DMS153 (cell line): ENCODE measurements at regions not wholly inside any gene's neighbourhood (a gene's known extent, or its start where the extent isn't known, plus 50 kb on each side); places are given as distances from the start of the nearest gene placed in this dataset.
A peak's percentile ranks its signal among the peaks of the same experiment; 100 is the strongest.

Experiments used
- DNase-seq: peaks from one replicate; lab custom pipeline; 2025; lab: John Stamatoyannopoulos, UW

DNA sequence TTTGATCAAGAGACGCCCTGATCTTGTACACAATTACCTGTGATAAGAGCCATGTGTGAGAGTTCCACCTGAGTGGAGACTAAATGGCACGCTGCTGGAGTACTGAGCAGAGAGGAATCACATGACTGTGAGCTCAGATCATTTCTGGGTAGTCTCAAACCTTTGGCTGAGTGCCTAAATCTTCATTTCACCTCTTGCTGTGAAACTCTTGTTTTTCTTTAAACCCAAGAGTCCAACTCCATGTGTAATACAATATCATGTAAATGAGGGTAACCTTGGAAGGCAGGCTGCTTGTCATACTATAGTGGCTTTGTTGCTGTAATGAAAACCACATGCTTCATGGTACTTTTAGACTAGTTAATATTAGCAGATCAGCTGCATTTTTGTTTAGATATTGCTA lies 156.9 kb downstream of the CAND1 start:
- DNase-seq, result peak; percentile 78

- no peak for DNase-seq
These were observed 158.2 kb downstream of the CAND1 start for GRCh38 chr12:67427336-67427735.

- DNase-seq, result no peak
These were observed 159.3 kb downstream of the CAND1 start for GRCh38 chr12:67428431-67428830.

GRCh38 chr12:67430708-67431335 lies 161.7 kb downstream of the CAND1 start:
- no peak for DNase-seq

DNA sequence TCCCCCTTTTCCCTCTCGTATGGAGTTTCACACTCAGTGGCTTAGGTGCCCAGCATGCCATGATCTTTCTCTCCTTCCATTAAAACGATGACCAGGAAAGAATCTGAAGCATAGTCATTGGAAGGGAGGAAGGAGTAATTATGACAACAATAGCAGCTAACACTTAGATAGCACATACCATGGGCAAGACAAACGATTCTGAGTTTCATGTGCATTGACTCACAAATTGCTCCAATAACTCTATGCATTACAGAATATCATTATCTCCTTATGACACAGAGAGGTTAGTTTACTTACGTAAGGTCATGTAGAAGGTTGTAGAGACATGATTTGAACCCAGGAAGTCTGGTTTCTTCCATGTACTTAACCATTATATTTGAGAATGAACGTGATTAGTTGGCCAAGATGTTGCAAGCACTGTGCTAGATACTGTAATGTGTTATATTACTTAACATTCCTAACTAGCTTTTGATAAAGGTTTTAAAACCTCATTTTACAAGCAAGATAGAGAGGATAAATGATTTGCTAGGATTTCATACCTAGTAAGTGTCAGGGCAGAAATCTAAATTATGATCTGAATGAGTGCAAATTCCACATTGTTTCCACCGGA lies 162.4 kb downstream of the CAND1 start:
- DNase-seq, result no peak

DNA sequence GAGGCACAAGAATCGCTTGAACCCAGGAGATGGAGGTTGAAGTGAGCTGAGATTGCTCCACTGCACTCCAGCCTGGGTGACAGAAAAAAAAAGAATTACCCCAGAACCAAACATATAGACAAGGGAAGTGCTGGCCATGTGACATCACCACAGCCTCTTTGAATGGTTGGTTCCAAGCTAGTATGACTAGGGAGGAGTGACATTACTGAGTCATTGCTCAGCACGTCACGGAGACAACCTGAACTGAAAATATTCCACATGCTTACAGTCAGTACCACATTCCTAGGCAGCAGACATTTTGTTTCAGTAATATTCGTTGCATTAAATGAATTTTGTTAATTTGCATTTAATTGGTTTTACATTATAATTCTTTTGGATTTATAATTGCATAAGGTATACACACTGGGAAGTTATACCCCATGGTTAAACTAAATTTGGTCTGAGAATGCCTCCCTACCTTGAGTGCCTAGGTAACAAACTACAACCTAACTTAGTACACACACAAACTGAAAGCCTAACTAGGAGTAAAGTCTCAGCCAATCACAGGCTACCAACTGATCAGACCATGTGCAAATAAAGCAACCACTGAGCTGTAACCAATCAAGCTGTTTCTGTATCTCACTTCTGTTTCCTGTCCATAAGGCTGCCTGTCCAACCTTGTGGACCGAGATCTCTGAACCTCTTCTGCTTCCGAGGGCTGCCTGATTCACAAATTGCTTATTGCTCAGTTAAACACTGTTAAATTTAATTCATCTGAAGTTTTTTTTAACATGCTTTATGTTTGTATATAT lies 164.4 kb downstream of the CAND1 start:
- no peak for DNase-seq

GRCh38 chr12:67434671-67435370 lies 165.7 kb downstream of the CAND1 start:
- DNase-seq, result no peak

DNA sequence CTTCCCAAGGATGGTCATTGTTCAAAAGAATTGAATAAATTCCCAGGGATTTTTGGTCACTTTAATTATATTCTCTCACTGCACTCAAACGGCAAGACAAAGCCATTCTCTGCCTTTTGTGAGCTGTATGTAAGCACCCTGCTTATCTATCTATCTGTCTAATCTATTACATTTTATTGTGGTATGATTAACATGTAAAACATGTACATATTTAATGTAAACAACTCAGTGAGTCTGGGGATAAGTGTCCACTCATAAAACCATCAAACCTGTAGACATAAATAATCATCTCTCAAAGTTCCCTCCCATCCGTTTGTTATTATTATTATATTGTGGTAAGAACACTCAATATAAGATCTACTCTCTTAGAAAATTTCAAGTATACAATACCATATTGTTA lies 167.1 kb downstream of the CAND1 start:
- no peak for DNase-seq

DNA sequence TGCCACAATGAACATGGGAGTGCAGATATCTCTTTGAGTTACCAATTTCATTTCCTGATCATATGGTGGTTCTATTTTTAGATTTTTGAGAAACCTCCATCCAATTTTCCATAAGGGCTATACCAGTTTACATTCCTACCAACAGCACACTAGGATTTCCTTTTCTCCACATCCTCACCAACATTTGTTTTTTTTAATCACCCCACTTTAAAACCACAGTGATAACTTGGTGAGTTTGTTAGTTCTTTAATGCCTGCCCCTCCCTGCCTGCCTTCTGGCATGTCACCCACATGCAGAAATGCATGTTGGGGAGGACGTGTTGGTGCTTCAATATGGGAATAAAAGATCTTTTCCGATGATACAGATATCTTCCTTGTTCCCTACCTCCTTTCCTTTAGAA lies 167.9 kb downstream of the CAND1 start:
- no peak for DNase-seq

GRCh38 chr12:67439611-67440010 lies 170.5 kb downstream of the CAND1 start:
- no peak for DNase-seq

DNA sequence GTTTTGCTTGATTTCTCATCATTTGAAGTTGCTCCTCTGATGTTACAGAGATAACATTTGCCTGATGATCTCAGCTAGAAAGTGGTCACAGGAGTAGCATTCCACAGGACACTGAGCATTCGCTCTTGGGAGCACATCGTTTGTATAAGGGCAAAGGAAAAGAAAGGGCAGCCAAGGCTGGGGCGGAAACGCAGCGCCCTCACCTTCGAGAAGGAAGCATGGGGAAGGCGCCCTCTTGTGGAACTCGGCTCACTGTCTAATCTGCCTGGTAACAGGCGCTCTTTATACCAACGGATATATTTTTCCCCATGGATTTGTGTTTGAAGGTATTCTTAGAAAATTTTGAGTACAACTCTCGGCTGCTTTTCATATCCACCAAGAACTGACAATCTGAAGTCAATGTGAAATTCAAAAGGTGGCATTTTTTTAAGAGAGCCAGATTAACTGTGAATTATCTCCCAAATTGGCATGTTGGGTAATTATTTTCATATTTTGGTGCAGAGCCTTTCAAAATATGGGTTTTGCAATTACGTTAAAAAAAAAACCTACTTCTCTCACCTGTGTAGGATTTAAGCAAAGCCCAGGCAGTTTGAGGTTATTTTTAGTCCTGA lies 172.7 kb downstream of the CAND1 start:
- DNase-seq, result peak; percentile 62

- DNase-seq, result peak; percentile 20
These were observed 173.2 kb downstream of the CAND1 start for GRCh38 chr12:67442347-67442841.

GRCh38 chr12:67442896-67443295 lies 173.7 kb downstream of the CAND1 start:
- DNase-seq, result no peak

DNA sequence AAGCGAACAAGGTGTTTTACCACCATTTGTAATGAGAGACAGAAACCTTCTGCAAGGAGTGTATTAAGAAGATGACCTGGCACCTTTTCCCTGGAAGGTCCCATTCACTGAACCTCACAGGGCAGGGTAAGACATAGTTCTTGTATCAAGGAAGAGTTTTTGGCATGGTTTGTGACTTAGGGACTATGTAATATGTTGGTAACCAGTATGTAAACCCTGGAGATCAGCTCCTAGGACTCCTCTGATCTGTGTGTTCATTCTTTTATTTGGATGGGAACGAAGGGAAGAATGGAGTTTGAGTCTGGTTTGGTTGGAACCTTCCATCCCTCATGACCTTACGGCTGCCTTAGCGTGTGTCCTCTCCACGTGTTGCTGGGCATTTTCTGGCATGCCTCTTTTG lies 175.4 kb downstream of the CAND1 start:
- no peak for DNase-seq

DNA sequence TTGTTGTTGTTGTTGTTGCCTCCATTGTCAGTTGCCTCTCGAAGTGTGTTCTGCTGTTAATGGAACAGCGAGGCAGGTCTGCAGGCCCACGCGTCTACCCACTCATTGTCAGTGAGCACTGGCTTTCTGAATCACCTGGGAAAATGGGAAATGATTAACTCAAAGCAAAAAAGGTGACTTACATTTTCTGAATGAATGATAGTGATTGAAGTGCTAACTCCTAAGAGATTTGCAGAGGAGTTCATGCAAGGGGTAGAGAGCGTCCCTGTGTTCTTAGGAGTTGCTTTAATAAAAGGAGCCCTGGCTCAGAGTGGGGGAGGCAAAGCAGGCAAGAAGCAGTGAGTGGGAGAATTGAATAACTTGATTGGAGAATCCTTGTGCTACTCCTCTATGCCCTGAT lies 177.6 kb downstream of the CAND1 start:
- DNase-seq, result no peak

GRCh38 chr12:67447180-67447579 lies 178.0 kb downstream of the CAND1 start:
- DNase-seq, result no peak

GRCh38 chr12:67449591-67450052 lies 180.5 kb downstream of the CAND1 start:
- DNase-seq, result no peak

- no peak for DNase-seq
These were observed 181.3 kb downstream of the CAND1 start for GRCh38 chr12:67450441-67450840.

DNA sequence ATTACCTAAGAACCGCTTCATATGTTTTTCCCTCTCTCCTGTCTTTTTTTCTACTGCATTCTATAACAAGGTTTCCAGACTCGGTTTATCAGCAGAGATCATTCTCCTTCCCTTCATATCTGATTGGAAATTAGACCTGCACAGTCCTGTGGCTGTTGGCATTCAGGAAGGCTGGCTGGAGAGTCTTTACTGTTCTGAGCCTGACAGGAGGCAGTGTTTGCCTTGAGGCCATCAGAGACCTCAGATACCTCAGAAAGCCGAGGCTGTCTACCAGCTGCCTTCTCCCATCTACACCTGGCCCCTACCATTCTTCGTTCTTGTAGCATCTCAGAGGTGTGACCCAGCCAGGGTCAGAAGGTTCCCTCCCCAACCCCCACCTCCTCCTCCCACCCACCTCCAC lies 182.0 kb downstream of the CAND1 start:
- DNase-seq, result no peak

GRCh38 chr12:67452119-67452805 lies 183.1 kb downstream of the CAND1 start:
- no peak for DNase-seq

- DNase-seq, result no peak
These were observed 184.0 kb downstream of the CAND1 start for GRCh38 chr12:67453191-67453590.
